ENCODE measurements at regions not wholly inside any gene's neighbourhood (a gene's known extent, or its start where the extent isn't known, plus 50 kb on each side); places are given as distances from the start of the nearest gene placed in this dataset.

- TF ChIP-seq, protein P1, sequence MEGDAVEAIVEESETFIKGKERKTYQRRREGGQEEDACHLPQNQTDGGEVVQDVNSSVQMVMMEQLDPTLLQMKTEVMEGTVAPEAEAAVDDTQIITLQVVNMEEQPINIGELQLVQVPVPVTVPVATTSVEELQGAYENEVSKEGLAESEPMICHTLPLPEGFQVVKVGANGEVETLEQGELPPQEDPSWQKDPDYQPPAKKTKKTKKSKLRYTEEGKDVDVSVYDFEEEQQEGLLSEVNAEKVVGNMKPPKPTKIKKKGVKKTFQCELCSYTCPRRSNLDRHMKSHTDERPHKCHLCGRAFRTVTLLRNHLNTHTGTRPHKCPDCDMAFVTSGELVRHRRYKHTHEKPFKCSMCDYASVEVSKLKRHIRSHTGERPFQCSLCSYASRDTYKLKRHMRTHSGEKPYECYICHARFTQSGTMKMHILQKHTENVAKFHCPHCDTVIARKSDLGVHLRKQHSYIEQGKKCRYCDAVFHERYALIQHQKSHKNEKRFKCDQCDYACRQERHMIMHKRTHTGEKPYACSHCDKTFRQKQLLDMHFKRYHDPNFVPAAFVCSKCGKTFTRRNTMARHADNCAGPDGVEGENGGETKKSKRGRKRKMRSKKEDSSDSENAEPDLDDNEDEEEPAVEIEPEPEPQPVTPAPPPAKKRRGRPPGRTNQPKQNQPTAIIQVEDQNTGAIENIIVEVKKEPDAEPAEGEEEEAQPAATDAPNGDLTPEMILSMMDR (IDR thresholded peaks at IDR 0.05; ENCODE audit: borderline replicate concordance, extremely low read depth, insufficient read depth), result no peak
- Histone ChIP-seq H3K27ac (ENCODE audit: low read depth in 2 of 2, low read length in 2 of 2) (no peak overlapping the region), H3K4me1 (ENCODE audit: control insufficient read depth in 2 of 3, insufficient read depth in 2 of 3, low read depth in 1 of 3, low read length in 3 of 3) (no peaks in the 10 kb centered on the region), H3K9ac (ENCODE audit: low read length in 3 of 3) (no peak overlapping the region), H3K4me3 (ENCODE audit: low read length in 3 of 3) (no peak overlapping the region), H3K27me3 (ENCODE audit: control insufficient read depth, insufficient read depth, low read length) (no peaks in the 10 kb centered on the region), H3K9me3 (ENCODE audit: control insufficient read depth in 2 of 3, insufficient read depth in 1 of 3, low read length in 3 of 3) (no peaks in the 10 kb centered on the region), H3K36me3 (ENCODE audit: control insufficient read depth in 2 of 3, insufficient read depth in 3 of 3, low read length in 3 of 3) (no peaks in the 10 kb centered on the region)
- intact Hi-C loops (cut with DNase I), result no loop called here
- DNase-seq, result peak in 2 of 5 donors; percentile 46 to 54
- FAIRE-seq, result no peak
Observed at GRCh38 chr6:102749210-102749971, 1355.9 kb downstream of the GRIK2 start.

DNA sequence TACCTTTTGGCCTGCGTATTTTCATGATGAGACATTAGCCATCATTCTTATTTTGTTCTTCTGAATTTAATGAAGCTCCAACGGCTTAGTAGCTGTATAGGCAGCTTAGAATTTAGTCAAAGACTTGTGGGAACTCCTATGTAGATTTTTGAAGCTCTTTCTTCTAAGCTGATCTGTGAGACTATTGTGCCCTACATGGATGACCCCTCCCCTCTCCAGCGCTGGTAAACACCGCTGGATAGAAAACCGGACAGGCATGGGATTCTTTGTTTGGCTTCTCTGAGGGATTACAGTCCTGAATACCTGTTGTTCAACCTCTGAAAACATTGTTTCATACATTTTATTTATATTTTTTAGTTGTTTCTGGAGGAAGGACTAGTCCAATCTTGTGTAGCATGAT is 1353.4 kb downstream of the GRIK2 start:
- TF ChIP-seq, protein P1 (IDR thresholded peaks at IDR 0.05; ENCODE audit: borderline replicate concordance, extremely low read depth, insufficient read depth), result no peak
- DNase-seq (no peak), FAIRE-seq (no peak)
- intact Hi-C loops (cut with DNase I), result no loop called here
- Histone ChIP-seq H3K4me3 (ENCODE audit: low read length in 3 of 3) (no peak overlapping the region), H3K27me3 (ENCODE audit: control insufficient read depth, insufficient read depth, low read length) (no peaks in the 10 kb centered on the region), H3K9me3 (ENCODE audit: control insufficient read depth in 2 of 3, insufficient read depth in 1 of 3, low read length in 3 of 3) (no peaks in the 10 kb centered on the region), H3K36me3 (ENCODE audit: control insufficient read depth in 2 of 3, insufficient read depth in 3 of 3, low read length in 3 of 3) (no peaks in the 10 kb centered on the region), H3K9ac (ENCODE audit: low read length in 3 of 3) (no peak overlapping the region), H3K4me1 (ENCODE audit: control insufficient read depth in 2 of 3, insufficient read depth in 2 of 3, low read depth in 1 of 3, low read length in 3 of 3) (no peaks in the 10 kb centered on the region), H3K27ac (ENCODE audit: low read depth in 2 of 2, low read length in 2 of 2) (no peak overlapping the region)

DNA sequence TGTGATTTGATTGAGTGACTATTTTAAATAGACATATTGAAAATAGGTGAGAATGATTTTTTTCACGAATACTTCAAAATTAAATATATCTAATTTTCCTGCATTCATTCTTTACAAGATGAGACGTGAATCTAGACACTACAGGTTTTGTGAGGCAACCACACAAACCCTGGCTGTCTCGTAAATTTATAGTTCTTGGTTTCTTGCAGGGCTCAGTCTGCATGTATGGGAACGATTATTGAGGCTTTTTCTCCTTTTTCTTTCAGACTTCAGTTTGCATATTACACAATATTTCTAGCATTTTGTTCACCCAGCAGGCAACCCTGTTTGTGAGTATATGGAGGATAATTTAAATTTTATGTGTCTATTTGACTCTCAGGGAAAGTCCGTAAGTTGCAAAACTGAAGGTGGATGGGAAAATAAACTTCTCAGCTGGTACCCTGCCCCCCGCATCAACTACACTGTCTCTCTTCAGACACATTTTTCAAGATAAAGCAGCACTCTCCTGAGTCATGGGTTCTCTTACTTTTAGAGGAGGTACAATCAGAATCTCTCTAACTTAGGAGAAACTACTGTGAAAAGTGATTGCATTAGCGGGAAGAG is 1349.3 kb downstream of the GRIK2 start:
- H3K9me3 ChIP-seq (ENCODE audit: control insufficient read depth in 2 of 3, insufficient read depth in 1 of 3, low read length in 3 of 3), result no peaks in the 10 kb centered on the region
- no peak for DNase-seq
- no peaks in the 10 kb centered on the region for H3K36me3 ChIP-seq (ENCODE audit: control insufficient read depth in 2 of 3, insufficient read depth in 3 of 3, low read length in 3 of 3)
- no peak overlapping the region for H3K27ac ChIP-seq (ENCODE audit: low read depth in 2 of 2, low read length in 2 of 2)
- no peak overlapping the region for H3K4me3 ChIP-seq (ENCODE audit: low read length in 3 of 3)
- no peak for FAIRE-seq
- TF ChIP-seq, protein P1 (IDR thresholded peaks at IDR 0.05; ENCODE audit: borderline replicate concordance, extremely low read depth, insufficient read depth), result no peak
- intact Hi-C loops (cut with DNase I), result no loop called here
- H3K27me3 ChIP-seq (ENCODE audit: control insufficient read depth, insufficient read depth, low read length), result no peaks in the 10 kb centered on the region
- H3K4me1 ChIP-seq (ENCODE audit: control insufficient read depth in 2 of 3, insufficient read depth in 2 of 3, low read depth in 1 of 3, low read length in 3 of 3), result no peaks in the 10 kb centered on the region
- no peak overlapping the region for H3K9ac ChIP-seq (ENCODE audit: low read length in 3 of 3)
